Uterus (tissue), 3 donors: ENCODE measurements at regions not wholly inside any gene's neighbourhood (a gene's known extent, or its start where the extent isn't known, plus 50 kb on each side); places are given as distances from the start of the nearest gene placed in this dataset.

Experiments used
- DNase-seq, 2 donors: peaks; one replicate each; pipeline ENCODE4 v3.0.0-alpha.2; 2019 to 2020
- H3K27ac ChIP-seq, 2 donors: fragments of 200-600 bp; sonication (generic); 1 replicate in 1 of 2; 2 replicates in 1 of 2; pipeline ENCODE4 v1.5.1; 2016 to 2018
- H3K27me3 ChIP-seq, 2 donors: fragments of 200-600 bp; sonication (generic); one replicate each; pipeline ENCODE4 v1.5.1; 2018 to 2019; ENCODE audit warnings: control low read depth in 1 of 2
- H3K36me3 ChIP-seq, 2 donors: fragments of 200-600 bp; sonication (generic); one replicate each; pipeline ENCODE4 v1.5.1; 2019; ENCODE audit warnings: control low read depth in 1 of 2
- H3K4me1 ChIP-seq, 2 donors: fragments of 200-600 bp; sonication (generic); one replicate each; pipeline ENCODE4 v1.5.1; 2018 to 2019; ENCODE audit warnings: control low read depth in 1 of 2
- H3K4me3 ChIP-seq, 2 donors: fragments of 200-600 bp; sonication (generic); 1 replicate in 1 of 2; 2 replicates in 1 of 2; pipeline ENCODE4 v1.5.1; 2018 to 2019; ENCODE audit warnings: mild to moderate bottlenecking in 1 of 2
- H3K9me3 ChIP-seq, 2 donors: fragments of 200-600 bp; sonication (generic); one replicate each; pipeline ENCODE4 v1.5.1; 2019; ENCODE audit warnings: control low read depth in 1 of 2
- CTCF ChIP-seq, 4 experiments: fragments of 200-600 bp in 2 of 4; fragments of 450-650 bp in 2 of 4; sonication (generic) in 2 of 4; IDR thresholded peaks; one replicate each; pipeline ENCODE4 v1.5.1; 2016 to 2019; ENCODE audit warnings: antibody characterized with exemption in 4 of 4, mild to moderate bottlenecking in 2 of 4, moderate library complexity in 1 of 4
- POLR2A ChIP-seq, 2 donors: fragments of 450-650 bp; IDR thresholded peaks; one replicate each; pipeline ENCODE4 v1.6.1; 2016; ENCODE audit warnings: antibody characterized with exemption in 2 of 2, mild to moderate bottlenecking in 1 of 2, moderate library complexity in 1 of 2
- intact Hi-C: fragments of 100-400 bp; cut with DNase I; formaldehyde crosslinking; loops from one replicate; pipeline ENCODE4 v1.15.1; 2023; ENCODE audit warnings: low total_unique reads
- donor health status: DM: yes; HTN: yes; CAD: no.

GRCh38 chr22:47654922-47655491 lies 892.6 kb downstream of the TBC1D22A start:
- DNase-seq: no peak
- Histone ChIP-seq H3K4me3 (no peak overlapping the region), H3K27ac (no peak overlapping the region), H3K36me3 (no peaks in the 10 kb centered on the region), H3K27me3 (no peaks in the 10 kb centered on the region), H3K4me1 (no peaks in the 10 kb centered on the region), H3K9me3 (no peaks in the 10 kb centered on the region)
- intact Hi-C loops: no loop called here
- TF ChIP-seq CTCF (IDR thresholded peaks at IDR 0.05): no peak
- TF ChIP-seq POLR2A (IDR thresholded peaks at IDR 0.05): no peak

- Histone ChIP-seq H3K4me1 (no peaks in the 10 kb centered on the region), H3K36me3 (no peaks in the 10 kb centered on the region), H3K9me3 (no peaks in the 10 kb centered on the region), H3K27me3 (no peaks in the 10 kb centered on the region), H3K4me3 (no peak overlapping the region), H3K27ac (no peak overlapping the region)
- DNase-seq: no peak
- no peak for TF ChIP-seq CTCF (IDR thresholded peaks at IDR 0.05)
- no peak for TF ChIP-seq POLR2A (IDR thresholded peaks at IDR 0.05)
- intact Hi-C loops: no loop called here
Measured at GRCh38 chr22:47653921-47654320, 891.5 kb downstream of the TBC1D22A start.

- no peaks in the 10 kb centered on the region for H3K36me3 ChIP-seq
- no peak overlapping the region for H3K27ac ChIP-seq
- no peaks in the 10 kb centered on the region for H3K4me1 ChIP-seq
- H3K9me3 ChIP-seq: no peaks in the 10 kb centered on the region
- no peaks in the 10 kb centered on the region for H3K27me3 ChIP-seq
- no peak for DNase-seq
- TF ChIP-seq CTCF (IDR thresholded peaks at IDR 0.05) (no peak), POLR2A (IDR thresholded peaks at IDR 0.05) (no peak)
- H3K4me3 ChIP-seq: no peak overlapping the region
- intact Hi-C loops: no loop called here
Measured at GRCh38 chr22:47651216-47651987, 889.0 kb downstream of the TBC1D22A start.

- DNase-seq: no peak
- H3K27me3 ChIP-seq: no peaks in the 10 kb centered on the region
- H3K36me3 ChIP-seq: no peaks in the 10 kb centered on the region
- H3K4me3 ChIP-seq: no peak overlapping the region
- no peak for TF ChIP-seq CTCF (IDR thresholded peaks at IDR 0.05)
- no peak for TF ChIP-seq POLR2A (IDR thresholded peaks at IDR 0.05)
- no peaks in the 10 kb centered on the region for H3K4me1 ChIP-seq
- H3K27ac ChIP-seq: no peak overlapping the region
- intact Hi-C loops: no loop called here
- H3K9me3 ChIP-seq: no peaks in the 10 kb centered on the region
Measured at GRCh38 chr22:47647720-47648119, 885.3 kb downstream of the TBC1D22A start.

- intact Hi-C loops: no loop called here
- Histone ChIP-seq H3K4me1 (no peaks in the 10 kb centered on the region), H3K9me3 (no peaks in the 10 kb centered on the region), H3K27me3 (no peaks in the 10 kb centered on the region), H3K27ac (no peak overlapping the region), H3K4me3 (no peak overlapping the region), H3K36me3 (no peaks in the 10 kb centered on the region)
- TF ChIP-seq CTCF (IDR thresholded peaks at IDR 0.05) (no peak), POLR2A (IDR thresholded peaks at IDR 0.05) (no peak)
- no peak for DNase-seq
Measured at GRCh38 chr22:47647181-47647580, 884.7 kb downstream of the TBC1D22A start.
